ENCODE measurements at regions not wholly inside any gene's neighbourhood (a gene's known extent, or its start where the extent isn't known, plus 50 kb on each side); places are given as distances from the start of the nearest gene placed in this dataset.

DNA sequence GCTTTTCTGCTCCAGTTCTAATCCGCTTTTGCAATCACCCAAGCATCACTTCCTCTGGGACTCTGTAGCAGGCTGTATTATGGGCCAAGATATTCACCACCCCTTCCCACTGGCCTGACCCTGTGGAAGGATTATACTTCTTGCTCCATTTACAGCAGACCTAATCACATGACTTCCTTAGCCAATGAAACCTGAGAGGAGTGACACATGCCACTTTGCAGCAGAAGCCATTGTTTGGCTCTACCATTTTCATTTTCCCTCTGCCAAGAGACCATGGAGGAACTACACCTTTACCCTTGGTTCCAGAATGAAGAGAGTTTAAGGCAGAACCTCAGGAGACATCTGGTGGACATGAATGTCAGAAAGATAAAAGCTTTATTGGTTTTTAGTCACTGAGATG, 134.9 kb upstream of the HSD17B12 start:
- DNase-seq, result no peak

DNA sequence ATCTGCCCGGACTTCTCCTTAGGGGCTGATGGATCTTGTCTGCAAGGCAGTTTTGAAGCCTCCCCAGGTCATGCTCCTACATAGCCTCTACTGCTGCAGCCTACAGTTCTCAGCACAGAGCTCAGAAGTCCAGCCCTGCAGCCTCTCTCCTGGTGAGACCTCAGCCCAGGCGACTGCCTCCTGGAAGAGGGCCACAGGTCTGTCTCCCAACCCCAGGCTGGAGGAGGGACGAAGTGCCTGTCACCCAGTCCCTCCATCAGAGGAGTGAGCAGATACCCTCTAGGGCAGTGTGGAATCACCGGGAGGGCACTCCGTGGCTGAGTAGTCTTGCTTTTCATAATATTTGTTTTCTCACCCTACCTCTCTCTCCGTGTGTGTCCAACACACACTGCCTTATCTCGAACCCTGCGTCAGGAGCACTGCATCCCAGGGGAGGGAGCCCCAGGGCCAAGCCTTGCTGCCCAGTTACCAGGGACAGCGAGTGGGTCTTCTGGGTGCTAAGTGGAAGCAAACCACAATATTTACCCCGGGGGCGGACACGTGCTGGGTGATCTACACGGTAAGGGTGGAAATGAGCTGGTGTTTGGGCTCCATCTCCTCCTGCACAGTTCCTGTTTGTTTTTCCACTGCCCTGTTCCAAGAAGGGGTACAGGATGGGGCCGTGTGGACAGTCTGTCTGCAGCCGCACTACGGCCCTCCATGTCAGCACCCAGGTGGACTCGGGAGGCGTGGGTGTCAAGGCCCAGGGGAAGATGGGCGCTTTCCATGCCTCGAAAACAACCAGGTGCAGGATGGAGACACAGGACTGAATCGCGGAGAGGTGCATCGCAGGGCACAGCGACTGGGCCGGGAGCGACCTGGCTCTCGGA, 133.7 kb upstream of the HSD17B12 start:
- DNase-seq, result no peak

DNA sequence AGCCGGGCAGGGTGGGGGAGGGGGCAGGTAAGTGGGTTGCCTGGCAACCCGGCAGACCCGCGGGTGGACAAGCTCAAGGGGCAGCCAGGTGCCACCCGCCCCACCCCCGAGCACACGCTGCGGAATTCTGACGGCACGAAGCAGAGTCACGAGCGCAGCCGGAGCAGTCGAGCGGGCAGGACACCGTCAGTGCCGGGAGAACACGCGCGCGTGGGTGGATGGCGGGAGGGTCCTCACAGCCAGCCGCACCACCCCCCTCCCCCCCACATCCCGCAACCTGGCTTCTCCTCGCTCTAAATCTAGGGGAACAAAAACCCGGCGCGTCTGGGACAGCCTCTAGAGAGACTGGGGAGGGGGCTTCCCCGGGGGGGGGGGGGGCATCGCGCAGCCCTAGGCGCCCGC, 133.1 kb upstream of the HSD17B12 start:
- DNase-seq, result no peak

DNA sequence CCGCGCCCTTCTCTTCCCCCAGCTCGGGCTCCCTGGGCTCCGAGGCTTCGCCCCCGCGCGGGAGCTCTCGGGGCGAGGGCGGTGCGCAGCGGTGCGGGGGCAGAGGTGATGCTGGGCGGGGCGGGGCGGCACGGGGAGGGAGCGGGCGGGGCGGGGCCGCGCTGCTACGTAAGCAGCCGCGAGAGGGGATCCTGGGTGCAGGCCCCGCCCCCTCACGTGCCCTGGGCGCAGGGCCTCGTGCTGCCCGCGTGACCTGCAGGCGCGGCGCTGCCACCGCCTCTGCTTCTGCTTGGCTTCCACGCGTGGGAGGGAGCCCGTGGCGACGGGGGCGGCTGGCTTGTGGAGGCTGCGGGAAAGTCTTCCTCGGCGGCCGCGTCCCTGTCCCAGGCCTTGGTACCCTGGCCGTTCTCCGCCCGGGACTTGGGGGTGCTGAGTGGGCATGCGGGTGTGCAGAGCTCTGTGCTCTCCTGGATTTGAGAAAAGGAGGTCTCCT, 132.6 kb upstream of the HSD17B12 start:
- DNase-seq, result no peak

DNA sequence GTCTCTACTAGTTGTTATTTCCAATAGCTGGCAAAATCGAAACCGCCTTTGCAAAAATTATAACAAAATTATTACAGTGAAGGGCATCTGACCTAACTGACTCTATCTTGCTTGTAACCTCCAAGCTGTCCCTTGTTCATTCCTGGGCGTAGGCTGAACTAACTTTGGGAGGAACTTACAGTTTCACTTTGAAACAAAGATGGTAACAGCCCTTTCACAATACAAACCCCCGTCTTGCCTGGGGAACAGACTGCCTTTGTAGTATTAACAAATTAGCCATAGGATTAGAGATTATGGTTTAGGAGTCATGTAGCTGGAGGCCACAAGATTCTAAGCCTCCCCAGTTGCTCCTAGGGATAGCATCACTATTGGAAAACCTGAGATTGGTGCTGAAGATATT, 131.6 kb upstream of the HSD17B12 start:
- no peak for DNase-seq

DNA sequence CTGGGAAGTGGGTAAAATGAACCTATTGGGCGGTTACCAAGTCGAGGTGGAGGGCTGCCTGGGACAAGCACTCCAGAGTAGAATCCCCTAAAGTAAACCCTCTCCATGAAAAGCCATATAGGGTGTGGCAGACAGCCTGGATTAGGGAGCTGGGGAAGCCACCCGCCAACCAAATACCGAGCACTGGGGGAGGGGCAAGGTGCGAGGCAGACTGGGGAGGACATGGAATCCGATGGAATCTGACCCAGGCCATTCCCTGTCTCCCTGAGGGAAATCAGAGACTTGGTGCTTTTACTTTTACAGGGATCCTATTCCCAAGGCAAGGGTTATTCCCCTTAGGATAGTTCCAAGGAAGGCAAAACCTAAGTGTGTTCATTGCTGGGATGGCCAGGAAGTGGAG, 130.9 kb upstream of the HSD17B12 start:
- no peak for DNase-seq

DNA sequence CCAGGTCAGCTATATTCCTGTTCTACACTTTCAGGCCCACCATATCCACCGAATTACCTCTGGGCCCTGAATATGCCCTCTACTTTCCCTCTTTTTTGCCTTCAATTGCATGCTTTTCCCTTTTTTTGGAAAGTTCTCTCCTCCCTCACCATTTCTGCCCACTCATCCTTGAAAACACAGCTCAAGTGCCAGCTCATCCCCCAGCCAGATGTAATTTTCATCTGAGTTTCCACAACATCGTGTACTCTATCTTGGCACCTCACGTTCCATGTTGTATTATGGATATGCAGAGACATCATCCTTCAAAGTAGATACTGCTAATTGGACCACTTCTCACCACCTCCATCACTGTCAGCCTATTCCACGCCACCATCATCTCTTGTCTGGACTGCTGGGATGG, 129.8 kb upstream of the HSD17B12 start:
- no peak for DNase-seq

DNA sequence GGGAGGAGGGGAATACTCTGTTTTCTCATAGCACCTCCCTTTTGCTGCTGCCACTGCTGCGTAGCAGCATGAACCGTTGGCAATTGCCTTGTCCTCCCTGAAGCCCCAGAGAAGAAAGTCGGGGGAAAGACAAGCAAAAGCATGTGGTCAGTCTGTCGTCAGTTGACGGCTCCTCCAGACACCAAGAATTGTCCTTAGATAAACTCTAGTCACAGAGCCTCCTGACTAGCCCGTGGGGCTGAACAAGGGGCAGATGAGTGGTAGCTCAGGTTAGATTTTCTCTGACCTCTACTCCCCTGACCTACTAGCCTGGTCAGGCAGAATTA, 126.4 kb upstream of the HSD17B12 start:
- no peak for DNase-seq

DNA sequence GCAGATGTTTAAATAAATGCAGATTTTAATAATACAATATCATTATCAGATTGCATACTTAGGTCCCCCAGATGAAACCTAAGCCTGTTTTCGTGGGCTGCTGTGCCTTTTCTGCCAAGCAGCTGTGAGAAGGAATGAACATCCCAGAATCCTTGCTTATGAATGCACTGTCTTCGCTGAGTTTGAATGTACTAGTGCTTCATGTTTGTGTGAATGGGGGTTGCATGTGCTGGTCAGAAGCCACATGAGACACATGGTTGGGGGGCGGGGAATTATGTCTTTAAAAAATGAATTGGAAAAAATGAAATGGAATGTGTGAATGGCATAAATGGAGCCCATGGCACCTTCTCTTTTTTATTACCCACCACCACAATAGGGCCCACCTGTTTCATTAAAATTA, 125.4 kb upstream of the HSD17B12 start:
- DNase-seq, result no peak

DNA sequence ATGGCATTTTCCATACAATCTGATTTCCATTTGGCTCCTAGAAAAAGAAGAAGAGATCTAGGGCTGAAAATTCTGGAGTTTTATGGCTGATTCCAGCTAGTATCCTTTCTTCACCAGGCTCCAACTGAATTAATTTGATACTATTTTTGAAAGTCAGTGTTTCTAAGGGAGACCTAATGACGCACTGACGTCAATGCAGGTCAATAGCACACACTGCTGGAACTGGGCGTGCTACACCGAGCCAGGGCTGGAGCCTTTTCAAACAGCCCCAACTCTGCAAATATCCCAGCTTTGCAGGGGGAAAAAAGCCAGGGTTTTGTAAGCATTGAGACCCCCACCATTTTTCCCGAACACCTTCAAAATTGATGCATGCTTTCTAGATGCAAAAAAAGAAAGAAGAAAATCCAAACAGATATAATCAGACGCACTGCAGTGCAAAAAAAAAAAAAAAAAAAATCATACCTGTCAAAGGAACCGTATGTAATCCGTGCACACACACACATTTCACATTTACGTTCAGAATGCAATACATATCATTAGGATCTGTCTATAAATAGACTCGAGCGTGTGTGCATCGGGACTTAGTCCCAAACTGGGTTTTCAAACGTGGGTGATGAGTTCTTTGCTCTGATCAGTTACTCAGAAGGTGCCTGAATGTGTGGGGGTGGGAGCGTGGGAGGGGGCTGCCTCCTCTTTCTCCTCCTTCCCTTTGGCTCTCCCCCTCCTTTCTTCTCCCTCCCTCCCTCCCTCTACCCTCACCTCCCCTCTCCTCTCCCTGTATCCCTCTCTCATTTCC, 124.5 kb upstream of the HSD17B12 start:
- no peak for DNase-seq

DNA sequence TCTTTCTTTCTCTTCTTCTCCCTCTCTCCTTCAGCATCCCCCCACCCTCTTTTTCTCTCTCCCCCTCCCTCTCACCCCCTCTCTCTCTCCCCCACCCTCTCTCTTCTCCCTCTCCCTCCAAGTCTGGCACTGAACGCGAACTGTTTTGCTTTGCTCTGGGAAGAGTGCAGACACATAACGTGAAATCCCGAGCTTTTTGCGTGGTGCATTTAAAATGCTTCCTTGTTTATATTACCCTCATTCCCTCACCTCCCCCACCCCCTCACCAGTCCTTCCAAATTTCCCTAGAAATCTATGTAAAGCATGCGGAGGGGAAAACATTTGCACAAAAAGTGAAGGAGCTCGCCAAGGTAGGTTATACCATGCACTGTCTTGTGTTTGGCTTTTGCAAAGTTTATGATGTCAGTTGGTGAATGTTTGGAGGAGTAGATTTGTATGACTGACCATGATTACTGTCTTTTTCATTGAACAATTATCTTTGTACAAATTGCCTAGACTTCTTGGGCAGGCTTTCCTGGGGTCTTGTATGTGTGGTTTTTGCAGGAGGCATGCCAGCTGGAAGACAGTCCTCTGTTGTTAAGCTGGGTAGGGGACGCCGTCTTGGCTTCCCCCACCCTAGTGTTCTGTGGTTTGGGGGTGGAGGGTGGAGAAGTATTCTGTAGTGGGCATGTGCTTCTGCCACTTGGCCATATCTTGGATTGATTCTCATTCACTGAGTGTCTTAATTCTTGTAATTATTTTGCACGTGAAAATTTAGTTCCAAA, 123.7 kb upstream of the HSD17B12 start:
- DNase-seq, result no peak

DNA sequence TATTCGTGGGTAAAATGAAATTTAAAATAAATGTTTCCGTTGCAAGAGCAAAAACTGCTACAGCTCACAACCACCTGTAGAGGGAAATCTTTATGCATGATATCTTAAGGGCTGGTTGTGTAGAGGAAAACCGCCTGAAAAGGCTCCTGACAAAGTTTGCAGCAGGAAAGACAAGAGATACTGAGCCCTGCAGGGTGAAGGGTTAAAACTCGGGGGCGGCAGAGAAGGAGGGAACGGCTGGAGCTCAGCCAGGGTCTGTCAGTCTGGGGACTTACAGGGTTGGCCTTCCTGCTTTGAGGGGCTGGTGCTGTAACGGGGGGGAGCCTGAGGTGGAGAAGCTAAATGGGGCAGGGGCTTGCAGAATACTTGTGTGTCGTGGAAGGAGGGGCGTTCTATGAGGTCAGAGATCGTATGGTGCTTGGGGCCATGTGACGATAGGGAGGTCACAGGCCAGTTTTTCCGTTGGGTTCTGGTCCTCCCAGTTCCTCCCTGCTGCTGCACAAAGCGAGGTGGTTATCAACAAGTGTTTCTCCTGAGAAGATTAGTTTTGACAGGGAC, 122.9 kb upstream of the HSD17B12 start:
- DNase-seq, result no peak

DNA sequence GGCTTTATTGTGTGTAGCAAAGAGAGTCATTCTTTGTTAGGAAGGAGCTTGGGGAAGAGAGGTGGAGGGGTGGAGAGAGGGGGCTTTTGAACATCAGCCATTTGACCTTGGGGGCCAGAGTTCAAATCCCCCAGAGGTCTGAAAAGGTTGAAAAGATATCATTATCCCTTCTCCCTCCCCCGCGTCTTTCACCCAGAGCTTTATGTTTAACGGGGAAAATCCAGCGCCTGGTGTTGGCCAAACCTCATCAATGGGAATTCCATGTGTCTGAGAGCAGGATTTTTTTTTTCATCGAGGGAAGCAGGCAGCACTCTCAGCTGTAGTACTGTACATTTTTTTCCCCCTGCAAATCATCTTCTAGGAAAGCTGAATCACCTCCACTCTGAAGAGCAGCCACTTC, 122.4 kb upstream of the HSD17B12 start:
- no peak for DNase-seq

DNA sequence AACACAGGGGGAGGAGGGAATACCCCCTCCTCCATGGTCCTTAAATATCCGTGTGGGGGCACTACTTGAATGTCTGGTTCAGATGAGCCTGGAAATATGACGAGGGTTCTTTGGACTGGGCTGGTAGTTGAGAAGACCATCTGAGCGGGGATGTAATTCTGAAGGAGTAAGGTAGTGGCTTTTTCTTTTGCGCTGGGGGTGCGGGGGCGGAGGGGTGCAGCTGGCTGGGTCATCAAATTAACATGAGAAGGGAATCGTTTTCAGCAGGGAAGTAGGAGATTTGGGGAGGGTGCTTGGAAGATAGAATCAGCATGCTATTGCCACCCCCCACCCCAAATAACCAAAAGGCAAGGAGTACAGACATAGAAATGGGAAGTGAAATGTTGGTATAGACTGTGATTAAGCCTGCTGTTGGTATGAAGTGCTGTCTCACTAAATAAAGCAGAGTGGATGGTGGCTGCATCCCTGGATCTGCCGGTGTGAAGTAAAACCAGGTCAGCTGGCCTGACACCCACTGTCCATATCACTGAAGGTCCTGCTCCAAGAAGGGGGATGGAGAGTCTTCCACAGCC, 121.9 kb upstream of the HSD17B12 start:
- no peak for DNase-seq

DNA sequence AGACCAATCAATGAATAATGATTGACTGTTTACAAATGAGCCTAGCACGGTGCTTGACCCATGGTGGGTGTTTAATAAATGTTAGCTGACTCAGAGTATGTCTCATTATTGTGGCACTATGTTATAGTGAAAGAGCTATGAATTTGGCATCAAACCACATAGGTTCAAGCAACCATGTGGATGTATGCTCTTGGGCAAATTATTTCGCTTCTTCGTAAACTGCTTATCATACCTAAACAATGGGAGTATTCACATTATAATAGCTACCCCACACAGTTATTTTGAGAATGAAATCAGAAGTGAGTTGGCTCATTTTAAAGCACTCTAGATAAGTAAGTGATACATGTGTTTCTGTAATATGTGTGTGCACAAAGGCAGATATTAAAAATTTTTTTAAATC, 118.7 kb upstream of the HSD17B12 start:
- DNase-seq, result no peak

DNA sequence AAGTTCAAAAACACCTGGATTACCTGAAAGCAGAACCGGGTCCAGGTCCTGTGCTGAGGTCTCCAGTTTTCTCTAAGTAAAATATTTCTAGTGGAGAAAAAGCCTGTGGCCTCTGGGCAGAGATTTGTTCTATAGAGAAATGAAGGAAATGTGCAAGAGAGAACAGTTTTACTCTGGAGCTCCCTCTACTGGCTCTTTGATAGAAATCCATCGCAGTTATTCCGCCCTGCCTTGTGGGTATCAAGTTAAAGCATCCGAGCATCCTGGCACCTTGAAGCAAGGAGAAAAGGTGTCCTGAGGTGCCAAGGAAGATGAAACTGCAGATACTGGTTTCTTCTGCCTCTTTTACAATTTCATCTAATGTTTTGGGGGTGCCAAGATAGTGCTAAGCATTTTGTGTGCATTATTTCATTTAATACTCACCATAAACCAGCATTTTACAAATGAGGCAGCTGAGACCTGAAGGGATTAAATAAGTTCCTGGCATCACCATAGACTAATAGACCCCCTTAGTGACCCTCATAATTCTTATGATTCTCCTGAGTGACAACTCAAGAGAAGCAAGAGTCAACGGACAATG, 113.1 kb upstream of the HSD17B12 start:
- DNase-seq, result no peak

DNA sequence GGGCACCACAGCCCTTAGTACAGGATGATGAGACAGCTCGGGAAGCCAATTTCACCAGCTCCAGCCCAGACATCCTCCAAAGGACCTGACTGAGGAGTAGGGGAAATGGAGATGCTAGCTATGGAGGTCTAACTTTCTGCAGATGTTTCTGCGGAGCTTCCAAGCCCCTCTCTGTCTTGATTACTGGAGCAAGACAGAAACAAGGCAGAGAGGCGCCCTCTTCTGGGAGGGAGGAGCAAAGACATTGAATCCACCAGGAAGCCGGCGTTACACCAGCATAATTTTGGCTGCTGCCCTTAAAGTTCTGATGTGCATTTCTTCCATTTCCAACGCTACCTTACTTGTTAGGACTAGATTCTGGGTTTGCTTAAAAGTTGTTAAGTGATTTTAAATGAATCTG, 107.3 kb upstream of the HSD17B12 start:
- no peak for DNase-seq

DNA sequence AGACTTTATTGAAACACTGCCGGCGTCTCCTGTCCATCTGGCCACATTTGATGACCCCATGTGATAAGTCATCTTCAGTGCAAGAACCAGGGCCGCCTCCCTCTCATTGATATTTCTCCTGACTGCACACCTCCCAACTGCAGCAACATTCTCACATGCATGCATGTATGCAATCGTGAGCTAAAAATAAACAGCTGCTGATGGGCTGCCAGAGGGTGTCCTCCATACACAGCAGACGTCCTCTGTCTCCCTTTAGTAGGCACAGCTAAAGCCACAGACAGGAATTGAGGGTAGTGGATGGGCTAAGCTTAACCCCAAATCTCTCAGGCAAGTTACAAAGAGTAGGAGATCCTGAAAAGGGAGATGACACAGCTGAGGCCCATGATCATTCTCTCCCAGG, 106.7 kb upstream of the HSD17B12 start:
- DNase-seq, result no peak

DNA sequence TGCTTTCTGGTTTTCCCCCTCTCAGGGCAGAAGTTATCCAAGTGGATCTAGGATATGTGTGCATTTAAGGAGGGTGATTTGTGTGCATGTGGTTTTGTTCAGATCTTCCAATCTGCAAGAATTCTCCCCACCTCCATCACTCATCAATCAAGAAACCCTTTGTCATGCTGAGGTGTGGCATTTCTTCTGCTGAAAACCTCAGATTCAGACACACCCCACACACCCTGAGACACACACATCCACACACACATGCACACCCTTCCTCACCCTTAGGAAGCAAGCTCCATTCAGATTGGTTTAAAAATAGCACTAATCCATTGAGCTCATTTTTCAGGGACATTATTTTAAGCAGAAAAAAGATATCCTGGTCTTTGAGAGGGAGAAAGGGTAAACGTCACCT, 106.1 kb upstream of the HSD17B12 start:
- DNase-seq, result no peak

DNA sequence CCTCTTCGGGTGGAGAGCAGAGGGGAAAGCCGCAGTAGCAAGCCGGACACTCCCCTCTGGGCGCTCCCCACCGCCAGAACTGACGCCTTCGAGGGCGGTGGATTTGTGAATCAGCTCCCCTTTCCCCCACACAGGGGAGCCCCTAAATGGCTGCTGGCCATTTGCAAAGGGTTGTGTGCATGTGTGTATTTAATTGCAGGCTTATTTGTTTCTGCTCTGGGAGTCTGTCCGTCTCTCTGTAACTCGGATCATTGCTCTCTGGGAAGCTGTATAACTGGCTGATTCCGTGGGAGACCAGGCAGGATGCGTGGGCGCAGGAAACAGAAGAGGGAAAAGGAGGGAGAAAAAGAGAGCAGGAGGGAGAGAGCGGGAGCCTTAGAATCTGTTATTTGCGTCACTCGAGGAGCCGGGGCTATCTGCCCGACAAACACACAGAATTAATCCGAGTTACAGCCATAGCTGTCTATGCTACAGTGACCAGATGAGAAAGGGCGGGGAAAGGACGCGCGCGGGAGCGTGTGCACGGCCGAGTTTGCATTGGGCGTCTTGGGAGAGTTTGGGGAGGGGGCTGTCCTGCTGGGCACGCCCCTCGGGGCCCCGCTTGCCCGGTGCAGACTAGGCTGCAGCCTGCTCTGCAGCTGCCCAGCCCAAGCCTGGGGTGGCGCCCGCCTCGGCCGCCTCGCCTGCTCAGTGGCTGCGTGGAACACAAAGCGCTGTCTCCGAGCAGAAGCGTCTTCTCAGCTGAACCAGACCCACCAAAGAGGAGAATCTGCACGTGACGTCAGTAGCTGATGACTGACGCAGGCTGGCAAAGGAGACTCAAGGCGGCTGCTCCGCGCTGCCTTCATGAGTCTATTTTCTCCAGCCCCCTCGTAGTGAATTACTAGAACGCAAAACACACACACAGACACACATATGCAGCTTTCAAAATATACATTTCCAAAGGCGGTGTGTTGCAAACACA, 105.3 kb upstream of the HSD17B12 start:
- peak; percentile 20 for DNase-seq

DNA sequence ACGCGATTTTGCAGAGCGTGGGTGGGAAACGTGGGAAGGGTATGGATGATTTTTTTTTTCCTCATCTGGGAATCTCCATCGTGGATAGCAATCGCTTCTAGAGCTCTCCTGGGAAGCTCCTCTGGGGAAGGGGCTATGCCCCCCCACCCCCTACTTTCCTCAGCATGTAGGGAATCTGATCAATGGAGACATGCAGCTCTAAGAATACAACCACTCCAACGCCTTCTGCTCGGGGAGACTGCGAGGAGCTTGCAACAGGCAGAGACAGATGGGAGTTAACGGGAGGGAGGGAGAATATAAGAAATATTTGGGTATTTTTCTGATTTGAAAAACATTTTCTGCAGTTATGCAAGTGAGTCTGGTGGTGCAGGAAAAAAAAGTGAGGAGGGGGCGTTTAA, 104.6 kb upstream of the HSD17B12 start:
- DNase-seq, result no peak

Data from DMS79 (cell line).